Upper lobe of right lung (tissue), 1 donor: ENCODE measurements at regions not wholly inside any gene's neighbourhood (a gene's known extent, or its start where the extent isn't known, plus 50 kb on each side); places are given as distances from the start of the nearest gene placed in this dataset.

Experiments used
- ATAC-seq: fragments of 200-7000 bp; cut with Tn5 transposase; one replicate; pipeline ENCODE4 v1.9.1; 2020; ENCODE audit warnings: mild to moderate bottlenecking, moderate library complexity
- DNase-seq: peaks from one replicate; pipeline ENCODE4 v3.0.0-alpha.2; 2020
- H3K27ac ChIP-seq: fragments of 200-600 bp; one replicate; pipeline ENCODE4 v1.8.0; 2022
- H3K27me3 ChIP-seq: fragments of 200-600 bp; one replicate; pipeline ENCODE4 v1.8.0; 2022; ENCODE audit warnings: mild to moderate bottlenecking
- H3K36me3 ChIP-seq: fragments of 200-600 bp; one replicate; pipeline ENCODE4 v1.8.0; 2022
- H3K4me1 ChIP-seq: fragments of 200-600 bp; one replicate; pipeline ENCODE4 v1.8.0; 2022
- H3K4me3 ChIP-seq: fragments of 200-600 bp; one replicate; pipeline ENCODE4 v1.8.0; 2022; ENCODE audit warnings: mild to moderate bottlenecking
- H3K9me3 ChIP-seq: fragments of 200-600 bp; one replicate; pipeline ENCODE4 v1.8.0; 2022
- CTCF ChIP-seq: fragments of 200-600 bp; IDR thresholded peaks from one replicate; pipeline ENCODE4 v1.8.0; 2022; ENCODE audit warnings: antibody characterized with exemption
- intact Hi-C: fragments of 100-400 bp; cut with DNase I; formaldehyde crosslinking; loops from one replicate; pipeline ENCODE4 v1.11.0; 2022
- donor health status: DM: no; HTN: yes; CAD: no; lungs with severe emphysema.

GRCh38 chr5:111967463-111967862 is 210.5 kb upstream of the NREP start:
- no peak for ATAC-seq
- Histone ChIP-seq H3K27me3 (no peaks in the 10 kb centered on the region), H3K4me1 (no peaks in the 10 kb centered on the region), H3K4me3 (no peak overlapping the region), H3K36me3 (no peaks in the 10 kb centered on the region), H3K9me3 (no peaks in the 10 kb centered on the region), H3K27ac (no peak overlapping the region)
- intact Hi-C loops, result no loop called here
- no peak for TF ChIP-seq CTCF
- peak; percentile 52 for DNase-seq

GRCh38 chr5:111966290-111966689 is 209.3 kb upstream of the NREP start:
- intact Hi-C loops, result no loop called here
- DNase-seq (no peak), ATAC-seq (no peak)
- Histone ChIP-seq H3K4me1 (no peaks in the 10 kb centered on the region), H3K4me3 (no peak overlapping the region), H3K27ac (no peak overlapping the region), H3K9me3 (no peaks in the 10 kb centered on the region), H3K27me3 (no peaks in the 10 kb centered on the region), H3K36me3 (no peaks in the 10 kb centered on the region)
- no peak for TF ChIP-seq CTCF

GRCh38 chr5:111963555-111963954 is 206.6 kb upstream of the NREP start:
- Histone ChIP-seq H3K4me1 (no peaks in the 10 kb centered on the region), H3K27ac (no peak overlapping the region), H3K36me3 (no peaks in the 10 kb centered on the region), H3K9me3 (no peaks in the 10 kb centered on the region), H3K4me3 (no peak overlapping the region), H3K27me3 (no peaks in the 10 kb centered on the region)
- TF ChIP-seq CTCF, result no peak
- intact Hi-C loops, result no loop called here
- ATAC-seq (no peak), DNase-seq (no peak)

- no peak for TF ChIP-seq CTCF
- Histone ChIP-seq H3K4me1 (no peaks in the 10 kb centered on the region), H3K27me3 (no peaks in the 10 kb centered on the region), H3K9me3 (no peaks in the 10 kb centered on the region), H3K4me3 (no peak overlapping the region), H3K27ac (no peak overlapping the region), H3K36me3 (no peaks in the 10 kb centered on the region)
- DNase-seq (no peak), ATAC-seq (no peak)
- intact Hi-C loops, result no loop called here
Measured at GRCh38 chr5:111962906-111963305, 205.9 kb upstream of the NREP start.

GRCh38 chr5:111961862-111962261 is 204.9 kb upstream of the NREP start:
- Histone ChIP-seq H3K9me3 (no peaks in the 10 kb centered on the region), H3K27ac (no peak overlapping the region), H3K4me1 (no peaks in the 10 kb centered on the region), H3K27me3 (no peaks in the 10 kb centered on the region), H3K4me3 (no peak overlapping the region), H3K36me3 (no peaks in the 10 kb centered on the region)
- TF ChIP-seq CTCF, result no peak
- no peak for DNase-seq
- intact Hi-C loops, result no loop called here
- no peak for ATAC-seq

- TF ChIP-seq CTCF, result no peak
- no peak for DNase-seq
- Histone ChIP-seq H3K36me3 (no peaks in the 10 kb centered on the region), H3K4me3 (no peak overlapping the region), H3K9me3 (no peaks in the 10 kb centered on the region), H3K27me3 (no peaks in the 10 kb centered on the region), H3K4me1 (no peaks in the 10 kb centered on the region), H3K27ac (no peak overlapping the region)
- intact Hi-C loops, result no loop called here
- ATAC-seq, result no peak
Measured at GRCh38 chr5:111960476-111961215, 203.7 kb upstream of the NREP start.
